WTC11 (cell line): ENCODE measurements at regions not wholly inside any gene's neighbourhood (a gene's known extent, or its start where the extent isn't known, plus 50 kb on each side); places are given as distances from the start of the nearest gene placed in this dataset.

ENCODE experiments used
- ATAC-seq: fragments of 200-7000 bp; cut with Tn5 transposase; 2 replicates; pipeline ENCODE4 v1.10.0; 2021; ENCODE audit warnings: mild to moderate bottlenecking, moderate library complexity
- CTCF ChIA-PET: fragments of 300-600 bp; sonication (Branson Sonifier 250); formaldehyde crosslinking; loops from one replicate; lab custom pipeline; 2021; ENCODE audit warnings: antibody characterized with exemption; lab: Charles Lee
- POLR2A ChIA-PET: fragments of 350-600 bp; sonication (Branson Sonifier 250); formaldehyde crosslinking; loops from one replicate; lab custom pipeline; 2021; ENCODE audit warnings: antibody characterized with exemption; lab: Charles Lee
- DNase-seq: peaks from one replicate; pipeline ENCODE4 v3.0.0; 2021; ENCODE audit warnings: low spot score
- H3K27ac Mint-ChIP-seq: 2 replicates; pipeline ENCODE4 v1.8.0; 2021; ENCODE audit warnings: mixed read lengths
- H3K27me3 Mint-ChIP-seq: 2 replicates; pipeline ENCODE4 v1.8.0; 2021; ENCODE audit warnings: low read depth, mild to moderate bottlenecking, moderate library complexity, mixed read lengths
- H3K36me3 Mint-ChIP-seq: 2 replicates; pipeline ENCODE4 v1.8.0; 2021; ENCODE audit warnings: mixed read lengths
- H3K4me1 Mint-ChIP-seq: 2 replicates; pipeline ENCODE4 v1.8.0; 2022; ENCODE audit warnings: mixed read lengths
- H3K4me3 Mint-ChIP-seq: 2 replicates; pipeline ENCODE4 v1.8.0; 2021; ENCODE audit warnings: mild to moderate bottlenecking, moderate library complexity, mixed read lengths
- H3K9me3 Mint-ChIP-seq: 2 replicates; pipeline ENCODE4 v1.8.0; 2021; ENCODE audit warnings: mixed read lengths
- AR ChIP-seq: fragments of 250-450 bp; sonication (Bioruptor Pico); IDR thresholded peaks from 2 replicates; pipeline ENCODE4 v1.9.0; 2021; ENCODE audit warnings: mild to moderate bottlenecking
- ATF1 ChIP-seq: sonication (generic); formaldehyde crosslinking; IDR thresholded peaks from 2 replicates; pipeline ENCODE4 v1.8.1; 2023; ENCODE audit warnings: mild to moderate bottlenecking, moderate library complexity, missing genetic modification reagents
- ESRRA ChIP-seq: sonication (generic); formaldehyde crosslinking; IDR thresholded peaks from 2 replicates; pipeline ENCODE4 v1.8.1; 2022; ENCODE audit warnings: mild to moderate bottlenecking, missing genetic modification reagents, borderline replicate concordance
- ETV6 ChIP-seq: sonication (generic); formaldehyde crosslinking; IDR thresholded peaks from 2 replicates; pipeline ENCODE4 v1.8.1; 2022; ENCODE audit warnings: mild to moderate bottlenecking, missing genetic modification reagents
- FOXP4 ChIP-seq: sonication (generic); formaldehyde crosslinking; IDR thresholded peaks from 2 replicates; pipeline ENCODE4 v1.8.0; 2022; ENCODE audit warnings: mild to moderate bottlenecking, missing genetic modification reagents
- MAX ChIP-seq: sonication (generic); formaldehyde crosslinking; IDR thresholded peaks from 2 replicates; pipeline ENCODE4 v1.8.0; 2022; ENCODE audit warnings: mild to moderate bottlenecking, missing genetic modification reagents
- MYBL2 ChIP-seq: sonication (generic); formaldehyde crosslinking; IDR thresholded peaks from 2 replicates; pipeline ENCODE4 v1.8.1; 2023; ENCODE audit warnings: mild to moderate bottlenecking, moderate library complexity, missing genetic modification reagents
- NFATC4 ChIP-seq: fragments of 250-450 bp; sonication (Bioruptor Pico); IDR thresholded peaks from 2 replicates; pipeline ENCODE4 v1.9.0; 2021; ENCODE audit warnings: mild to moderate bottlenecking
- SMAD4 ChIP-seq: sonication (generic); formaldehyde crosslinking; IDR thresholded peaks from 2 replicates; pipeline ENCODE4 v1.8.0; 2022; ENCODE audit warnings: mild to moderate bottlenecking, missing genetic modification reagents
- STAT6 ChIP-seq: sonication (generic); formaldehyde crosslinking; conservative IDR thresholded peaks from 2 replicates; pipeline ENCODE4 v1.8.1; 2023; ENCODE audit warnings: mild to moderate bottlenecking, low read depth, missing genetic modification reagents, moderate library complexity
- ZNF138 ChIP-seq: sonication (generic); formaldehyde crosslinking; conservative IDR thresholded peaks from 2 replicates; pipeline ENCODE4 v1.8.1; 2022; ENCODE audit warnings: mild to moderate bottlenecking, moderate library complexity, missing genetic modification reagents
- ZNF263 ChIP-seq: sonication (generic); formaldehyde crosslinking; IDR thresholded peaks from 2 replicates; pipeline ENCODE4 v1.8.1; 2022; ENCODE audit warnings: low read depth, mild to moderate bottlenecking, moderate library complexity, missing genetic modification reagents
- ZNF281 ChIP-seq: sonication (generic); formaldehyde crosslinking; IDR thresholded peaks from 2 replicates; pipeline ENCODE4 v1.8.0; 2023; ENCODE audit warnings: mild to moderate bottlenecking, missing genetic modification reagents
- ZNF423 ChIP-seq: fragments of 250-450 bp; sonication (Bioruptor Pico); IDR thresholded peaks from 2 replicates; pipeline ENCODE4 v2.1.2; 2022; ENCODE audit warnings: mild to moderate bottlenecking, moderate library complexity
- TF ChIP-seq, protein P1 (sequence below): sonication (generic); formaldehyde crosslinking; conservative IDR thresholded peaks from 2 replicates; pipeline ENCODE4 v1.8.1; 2022; ENCODE audit warnings: mild to moderate bottlenecking, missing genetic modification reagents

DNA sequence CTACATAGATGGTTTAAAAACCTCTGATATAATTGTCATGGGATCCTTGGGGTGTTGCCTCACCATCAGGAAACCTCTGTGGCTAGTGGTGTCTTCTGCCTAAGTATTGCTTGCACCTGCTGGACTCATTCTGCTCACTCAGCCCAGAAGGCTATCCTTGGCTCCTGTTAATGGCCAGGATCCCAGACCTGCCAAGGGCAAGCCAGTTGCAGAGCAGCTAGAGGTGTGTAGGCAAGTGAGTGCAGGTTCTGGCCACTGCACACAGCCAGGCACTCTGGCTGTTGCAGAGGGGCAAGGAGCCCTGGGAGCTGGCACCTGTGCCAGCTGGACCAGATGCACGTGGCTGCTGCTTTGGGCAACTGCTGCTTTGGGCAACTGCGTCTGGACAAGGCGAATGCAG, 1125.8 kb downstream of the SI start:
- TF ChIP-seq ETV6 (no peak), NFATC4 (no peak), SMAD4 (CRISPR knock-in tag) (no peak), ZNF263 (CRISPR knock-in tag) (no peak), MYBL2 (CRISPR knock-in tag) (no peak), ATF1 (CRISPR knock-in tag) (no peak), ZNF281 (CRISPR knock-in tag) (no peak), ZNF138 (CRISPR knock-in tag) (no peak), MAX (CRISPR knock-in tag) (no peak), STAT6 (CRISPR knock-in tag) (no peak), AR (CRISPR knock-in tag) (no peak), ZNF423 (CRISPR knock-in tag) (no peak), ESRRA (CRISPR knock-in tag) (no peak), FOXP4 (no peak)
- TF ChIP-seq, protein P1, sequence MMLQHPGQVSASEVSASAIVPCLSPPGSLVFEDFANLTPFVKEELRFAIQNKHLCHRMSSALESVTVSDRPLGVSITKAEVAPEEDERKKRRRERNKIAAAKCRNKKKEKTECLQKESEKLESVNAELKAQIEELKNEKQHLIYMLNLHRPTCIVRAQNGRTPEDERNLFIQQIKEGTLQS (CRISPR knock-in tag), result no peak
- ChIA-PET POLR2A (no interaction called here), CTCF (no interaction called here)
- no peak overlapping the region for H3K27ac Mint-ChIP-seq
- H3K27me3 Mint-ChIP-seq, result no peaks in the 10 kb centered on the region
- ATAC-seq (no peak), DNase-seq (no peak)
- no peaks in the 10 kb centered on the region for H3K36me3 Mint-ChIP-seq
- H3K4me3 Mint-ChIP-seq, result no peak overlapping the region
- H3K9me3 Mint-ChIP-seq, result peaks cover 6% of the 10 kb centered on the region
- H3K4me1 Mint-ChIP-seq, result peaks cover 8% of the 10 kb centered on the region
